Activated B cell treated with CpG ODN at 0.5 μM for 24 hours (primary cell): ENCODE measurements at regions not wholly inside any gene's neighbourhood (a gene's known extent, or its start where the extent isn't known, plus 50 kb on each side); places are given as distances from the start of the nearest gene placed in this dataset.
"Not testable (repeated sequence)": the region's sequence is repeated elsewhere in the genome, so short reads cannot be mapped to it uniquely, and the experiment has no call there.

ENCODE experiments used
- ATAC-seq: fragments of 200-7000 bp; cut with Tn5 transposase; one replicate; pipeline ENCODE4 v1.10.0; 2021; ENCODE audit warnings: low read depth, mild to moderate bottlenecking, moderate library complexity
- CTCF ChIA-PET: fragments of 350-600 bp; sonication (Branson Sonifier 250); formaldehyde crosslinking; loops from one replicate; lab custom pipeline; 2021; ENCODE audit warnings: antibody characterized with exemption; lab: Charles Lee
- POLR2A ChIA-PET: fragments of 350-600 bp; sonication (Branson Sonifier 250); formaldehyde crosslinking; loops from one replicate; lab custom pipeline; 2021; ENCODE audit warnings: antibody characterized with exemption; lab: Charles Lee
- DNase-seq: peaks from one replicate; pipeline ENCODE4 v3.0.0; 2022
- H3K27ac Mint-ChIP-seq: one replicate; pipeline ENCODE4 v1.8.0; 2020; ENCODE audit warnings: mixed read lengths
- H3K27me3 Mint-ChIP-seq: one replicate; pipeline ENCODE4 v1.8.0; 2021; ENCODE audit warnings: mixed read lengths
- H3K36me3 Mint-ChIP-seq: one replicate; pipeline ENCODE4 v1.8.0; 2021; ENCODE audit warnings: low read depth, mixed read lengths
- H3K4me1 Mint-ChIP-seq: one replicate; pipeline ENCODE4 v1.8.0; 2021; ENCODE audit warnings: mixed read lengths
- H3K4me3 Mint-ChIP-seq: one replicate; pipeline ENCODE4 v1.8.0; 2020; ENCODE audit warnings: mild to moderate bottlenecking, mixed read lengths
- H3K9me3 Mint-ChIP-seq: one replicate; pipeline ENCODE4 v1.8.0; 2020; ENCODE audit warnings: mixed read lengths
- CTCF ChIP-seq: fragments of 200-600 bp; IDR thresholded peaks from one replicate; pipeline ENCODE4 v1.8.0; 2022; ENCODE audit warnings: antibody characterized with exemption, mild to moderate bottlenecking
- intact Hi-C: fragments of 100-400 bp; cut with micrococcal nuclease; formaldehyde crosslinking; loops from one replicate; pipeline ENCODE4 v1.15.1; 2024

GRCh38 chr9:2526071-2526828, 95.3 kb upstream of the VLDLR start:
- no peak for ATAC-seq
- Mint-ChIP-seq H3K36me3 (no peaks in the 10 kb centered on the region), H3K27ac (no peak overlapping the region), H3K27me3 (no peaks in the 10 kb centered on the region), H3K4me3 (no peak overlapping the region), H3K4me1 (no peaks in the 10 kb centered on the region), H3K9me3 (no peaks in the 10 kb centered on the region)
- no peak for TF ChIP-seq CTCF
- intact Hi-C loops: no loop called here
- no peak for DNase-seq
- CTCF ChIA-PET: no interaction called here
- POLR2A ChIA-PET: no interaction called here

- POLR2A ChIA-PET: no interaction called here
Measured at GRCh38 chr9:2531481-2531880, 90.1 kb upstream of the VLDLR start.

GRCh38 chr9:2536511-2536910, 85.1 kb upstream of the VLDLR start:
- Mint-ChIP-seq H3K4me1 (no peaks in the 10 kb centered on the region), H3K27ac (no peak overlapping the region), H3K4me3 (no peak overlapping the region), H3K27me3 (peaks cover 2% of the 10 kb centered on the region), H3K9me3 (no peaks in the 10 kb centered on the region), H3K36me3 (no peaks in the 10 kb centered on the region)
- ATAC-seq (no peak), DNase-seq (no peak)
- ChIA-PET POLR2A (no interaction called here), CTCF (no interaction called here)
- TF ChIP-seq CTCF: no peak
- intact Hi-C loops: no loop called here

More at GRCh38 chr9:2531481-2531880, 90.1 kb upstream of the VLDLR start:
- ATAC-seq (no peak), DNase-seq (no peak)
- Mint-ChIP-seq H3K4me1 (no peaks in the 10 kb centered on the region), H3K27me3 (no peaks in the 10 kb centered on the region), H3K27ac (no peak overlapping the region), H3K36me3 (no peaks in the 10 kb centered on the region), H3K4me3 (no peak overlapping the region), H3K9me3 (no peaks in the 10 kb centered on the region)
- TF ChIP-seq CTCF: no peak
- CTCF ChIA-PET: no interaction called here
- intact Hi-C loops: no loop called here

GRCh38 chr9:2545881-2546490, 75.6 kb upstream of the VLDLR start:
- no peaks in the 10 kb centered on the region for H3K27me3 Mint-ChIP-seq
- no peak overlapping the region for H3K4me3 Mint-ChIP-seq
- ChIA-PET POLR2A (no interaction called here), CTCF (no interaction called here)
- ATAC-seq: no peak
- H3K4me1 Mint-ChIP-seq: no peaks in the 10 kb centered on the region
- no peak for TF ChIP-seq CTCF
- no peak for DNase-seq
- H3K27ac Mint-ChIP-seq: no peak overlapping the region
- no peaks in the 10 kb centered on the region for H3K9me3 Mint-ChIP-seq
- intact Hi-C loops: no loop called here
- no peaks in the 10 kb centered on the region for H3K36me3 Mint-ChIP-seq

GRCh38 chr9:2555899-2556600, 65.5 kb upstream of the VLDLR start:
- H3K4me1 Mint-ChIP-seq, CTCF ChIA-PET, intact Hi-C loops, H3K4me3 Mint-ChIP-seq, POLR2A ChIA-PET, H3K27ac Mint-ChIP-seq, ATAC-seq, H3K27me3 Mint-ChIP-seq, DNase-seq, H3K36me3 Mint-ChIP-seq: not testable (repeated sequence)
- H3K9me3 Mint-ChIP-seq: peaks cover 13% of the 10 kb centered on the region
